ENCODE measurements at regions not wholly inside any gene's neighbourhood (a gene's known extent, or its start where the extent isn't known, plus 50 kb on each side); places are given as distances from the start of the nearest gene placed in this dataset.

DNA sequence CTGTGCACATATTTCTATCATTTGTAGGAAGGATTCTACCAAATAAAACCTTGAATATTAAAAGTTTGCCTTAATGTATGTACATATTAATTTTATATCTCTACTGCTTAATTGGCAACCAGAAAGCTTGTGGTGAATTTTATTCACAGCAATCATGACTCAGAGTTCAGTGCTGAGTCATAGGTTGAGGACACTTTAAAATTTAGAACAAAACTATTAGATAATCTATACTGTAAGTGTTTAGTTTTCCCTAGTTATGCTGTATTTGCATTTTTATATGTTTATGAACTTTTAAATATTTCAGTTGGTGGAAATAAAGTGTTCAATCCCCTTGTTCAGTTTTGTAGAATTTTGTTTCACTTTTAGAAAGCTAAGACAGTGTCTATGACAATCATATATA, 841.5 kb downstream of the KCNT2 start:
- Histone ChIP-seq H3K27me3 (ENCODE audit: control insufficient read depth, insufficient read depth, low read length) (no peaks in the 10 kb centered on the region), H3K36me3 (ENCODE audit: control insufficient read depth, insufficient read depth, low read length) (no peaks in the 10 kb centered on the region), H3K4me3 (ENCODE audit: low read length) (no peak overlapping the region), H3K4me1 (ENCODE audit: control insufficient read depth, insufficient read depth, low read length) (no peaks in the 10 kb centered on the region; the same call in 1 of the 2 replicates), H3K9me3 (ENCODE audit: control insufficient read depth, insufficient read depth, low read length) (no peaks in the 10 kb centered on the region), H3K27ac (ENCODE audit: low read length) (no peak overlapping the region)
- DNase-seq (ENCODE audit: low read depth, low spot score): no peak

DNA sequence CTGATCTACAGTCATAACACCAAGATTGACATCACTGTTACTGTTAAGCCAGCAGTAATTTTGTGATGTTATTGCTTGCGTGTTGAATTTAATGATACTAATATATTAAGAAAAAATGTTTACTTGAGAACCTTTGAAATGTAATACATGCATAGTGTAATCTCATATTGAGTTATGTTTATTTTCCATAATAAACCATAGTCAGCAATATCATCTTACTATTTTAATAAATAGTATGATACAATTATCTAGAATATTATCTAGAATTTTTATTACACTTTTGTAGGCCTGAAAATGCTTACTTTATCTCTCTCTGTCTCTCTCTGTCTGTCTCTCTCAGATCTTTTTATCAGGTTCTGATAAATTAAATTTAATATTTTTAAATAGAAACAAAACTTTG, 843.1 kb downstream of the KCNT2 start:
- H3K4me3 ChIP-seq (ENCODE audit: low read length): no peak overlapping the region
- no peaks in the 10 kb centered on the region for H3K36me3 ChIP-seq (ENCODE audit: control insufficient read depth, insufficient read depth, low read length)
- H3K9me3 ChIP-seq (ENCODE audit: control insufficient read depth, insufficient read depth, low read length): no peaks in the 10 kb centered on the region
- H3K4me1 ChIP-seq (ENCODE audit: control insufficient read depth, insufficient read depth, low read length): no peaks in the 10 kb centered on the region; the same call in 1 of the 2 replicates
- no peak overlapping the region for H3K27ac ChIP-seq (ENCODE audit: low read length)
- no peaks in the 10 kb centered on the region for H3K27me3 ChIP-seq (ENCODE audit: control insufficient read depth, insufficient read depth, low read length)
- no peak for DNase-seq (ENCODE audit: low read depth, low spot score)
- WGBS (ENCODE audit: insufficient coverage, insufficient read length): no CpG with 5 or more reads among the region's 1 CpG

DNA sequence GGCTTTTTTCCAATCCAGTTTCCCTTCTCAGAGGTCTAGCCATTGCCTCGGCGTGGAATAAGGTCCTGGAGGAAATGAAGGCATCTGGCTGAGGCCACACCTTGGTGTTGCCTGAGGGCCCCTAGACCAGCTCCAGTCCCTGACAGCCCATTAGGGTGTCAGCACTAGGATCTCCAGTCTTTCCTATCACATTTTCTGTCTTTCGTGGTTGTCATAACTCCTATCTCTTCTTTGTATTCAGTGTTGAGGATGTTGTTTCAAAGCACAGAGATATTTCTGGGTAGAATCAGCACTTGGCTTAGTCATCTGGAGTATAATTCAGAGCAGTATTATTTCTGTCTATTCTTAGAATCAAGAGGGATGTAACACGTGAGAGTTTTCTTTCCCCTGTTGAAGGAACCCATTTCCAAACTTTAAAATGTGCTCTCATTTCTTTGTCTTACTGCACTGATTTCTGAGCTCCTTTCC, 844.3 kb downstream of the KCNT2 start:
- Histone ChIP-seq H3K36me3 (ENCODE audit: control insufficient read depth, insufficient read depth, low read length) (no peaks in the 10 kb centered on the region), H3K27me3 (ENCODE audit: control insufficient read depth, insufficient read depth, low read length) (no peaks in the 10 kb centered on the region), H3K4me1 (ENCODE audit: control insufficient read depth, insufficient read depth, low read length) (no peaks in the 10 kb centered on the region; the same call in 1 of the 2 replicates), H3K9me3 (ENCODE audit: control insufficient read depth, insufficient read depth, low read length) (no peaks in the 10 kb centered on the region), H3K27ac (ENCODE audit: low read length) (no peak overlapping the region), H3K4me3 (ENCODE audit: low read length) (no peak overlapping the region)
- WGBS (ENCODE audit: insufficient coverage, insufficient read length): no CpG with 5 or more reads among the region's 4 CpGs
- DNase-seq (ENCODE audit: low read depth, low spot score): no peak

DNA sequence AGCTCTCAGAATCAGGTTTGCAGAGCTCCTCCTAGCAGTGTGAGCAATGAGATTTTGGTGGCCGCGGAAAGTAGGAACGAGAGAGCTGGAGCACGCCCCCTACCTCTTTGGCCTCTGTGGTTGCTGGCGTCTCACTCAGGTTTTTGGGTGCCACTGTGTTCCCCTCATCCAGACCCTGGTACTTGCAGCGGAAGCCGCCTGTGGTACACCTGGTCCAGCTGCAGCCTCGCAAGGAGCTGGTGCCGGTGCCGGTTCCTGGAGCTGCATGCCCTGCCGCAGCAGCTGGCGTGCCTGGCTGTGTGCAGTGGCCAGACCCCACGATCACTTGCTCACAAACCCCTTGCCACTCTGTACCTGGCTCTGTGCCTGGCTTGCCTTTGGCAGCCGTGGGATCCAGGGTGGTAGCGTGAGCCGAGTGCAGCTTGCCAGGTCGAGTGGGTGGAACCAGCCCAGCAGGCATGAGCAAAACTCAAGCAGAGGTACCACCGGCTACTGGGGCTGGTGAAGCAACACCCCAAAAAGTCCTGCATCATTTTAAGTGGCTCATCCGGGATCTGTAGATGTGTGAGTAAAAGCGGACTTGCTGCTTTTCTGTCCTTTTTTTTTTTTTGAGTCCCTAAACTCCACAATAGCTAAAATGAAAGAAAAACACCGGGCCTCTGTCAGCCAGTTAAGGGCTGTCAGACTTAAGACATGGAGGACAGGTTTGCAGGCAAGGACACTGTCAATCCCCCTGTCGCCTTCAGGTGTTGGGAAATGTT, 844.9 kb downstream of the KCNT2 start:
- Histone ChIP-seq H3K4me3 (ENCODE audit: low read length) (no peak overlapping the region), H3K27me3 (ENCODE audit: control insufficient read depth, insufficient read depth, low read length) (no peaks in the 10 kb centered on the region), H3K36me3 (ENCODE audit: control insufficient read depth, insufficient read depth, low read length) (no peaks in the 10 kb centered on the region), H3K9me3 (ENCODE audit: control insufficient read depth, insufficient read depth, low read length) (no peaks in the 10 kb centered on the region), H3K4me1 (ENCODE audit: control insufficient read depth, insufficient read depth, low read length) (no peaks in the 10 kb centered on the region; the same call in 1 of the 2 replicates), H3K27ac (ENCODE audit: low read length) (no peak overlapping the region)
- no CpG with 5 or more reads among the region's 22 CpGs for WGBS (ENCODE audit: insufficient coverage, insufficient read length)
- no peak for DNase-seq (ENCODE audit: low read depth, low spot score)

DNA sequence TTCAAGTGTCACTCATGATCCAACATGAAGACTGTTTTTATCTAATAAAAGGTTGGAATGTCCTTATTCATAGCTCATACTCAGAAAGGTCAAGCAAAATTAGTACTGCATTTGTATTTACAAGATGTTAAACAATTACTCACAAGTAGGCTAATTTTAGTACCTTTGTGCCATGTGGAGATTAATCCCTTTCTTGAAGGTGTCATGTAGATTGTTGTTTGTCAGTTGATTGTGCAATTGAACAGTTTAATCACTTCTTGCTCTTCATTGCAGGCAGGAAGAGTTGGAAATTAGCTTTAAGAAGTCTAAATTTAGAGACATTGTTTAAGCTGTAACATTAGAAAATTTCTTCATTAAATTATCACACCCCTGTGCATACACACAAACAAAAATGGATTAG, 847.1 kb downstream of the KCNT2 start:
- Histone ChIP-seq H3K27ac (ENCODE audit: low read length) (no peak overlapping the region), H3K4me1 (ENCODE audit: control insufficient read depth, insufficient read depth, low read length) (no peaks in the 10 kb centered on the region; the same call in 1 of the 2 replicates), H3K9me3 (ENCODE audit: control insufficient read depth, insufficient read depth, low read length) (no peaks in the 10 kb centered on the region), H3K36me3 (ENCODE audit: control insufficient read depth, insufficient read depth, low read length) (no peaks in the 10 kb centered on the region), H3K27me3 (ENCODE audit: control insufficient read depth, insufficient read depth, low read length) (no peaks in the 10 kb centered on the region), H3K4me3 (ENCODE audit: low read length) (no peak overlapping the region)
- no peak for DNase-seq (ENCODE audit: low read depth, low spot score)

DNA sequence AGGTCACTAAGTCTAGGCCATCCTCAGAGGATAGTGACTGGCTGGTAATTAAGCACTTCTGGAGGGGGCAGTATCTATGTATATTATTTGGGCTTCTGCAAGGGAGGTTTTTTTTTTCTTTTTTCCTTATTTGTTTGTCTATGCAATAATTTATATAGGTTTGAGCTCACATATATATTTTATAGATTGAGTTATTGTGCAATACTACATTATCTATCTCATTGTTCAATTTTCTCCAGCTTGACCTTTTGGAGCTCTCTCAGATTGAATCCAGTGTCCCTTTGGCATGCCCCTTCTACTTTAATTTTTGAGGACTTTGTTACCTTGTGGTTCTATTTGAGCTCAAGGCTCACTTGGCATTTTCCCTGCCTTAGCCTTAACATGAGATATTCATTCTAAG, 852.1 kb downstream of the KCNT2 start:
- H3K4me3 ChIP-seq (ENCODE audit: low read length): no peak overlapping the region

DNA sequence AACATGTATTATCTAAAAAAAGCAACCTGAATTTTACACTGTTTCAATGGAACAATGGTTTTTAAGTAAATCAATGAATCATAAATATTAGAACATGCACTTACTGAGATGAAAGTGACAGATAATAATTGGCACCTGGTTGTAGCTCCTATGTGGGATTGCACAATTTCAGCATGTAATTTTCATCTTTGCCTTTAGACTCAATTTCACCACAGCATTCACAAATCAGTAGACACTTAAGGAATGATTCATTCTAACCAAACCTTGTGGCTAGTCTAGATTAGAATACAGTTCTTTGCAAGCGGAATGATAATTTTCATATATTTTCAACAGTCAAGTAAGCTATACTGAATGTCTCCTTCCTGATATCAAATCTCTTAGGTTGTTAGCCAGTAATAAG, 853.4 kb downstream of the KCNT2 start:
- H3K36me3 ChIP-seq (ENCODE audit: control insufficient read depth, insufficient read depth, low read length): no peaks in the 10 kb centered on the region
- no CpG with 5 or more reads among the region's 1 CpG for WGBS (ENCODE audit: insufficient coverage, insufficient read length)

More for the DNA sequence above, 852.1 kb downstream of the KCNT2 start:
- Histone ChIP-seq H3K9me3 (ENCODE audit: control insufficient read depth, insufficient read depth, low read length) (no peaks in the 10 kb centered on the region), H3K4me1 (ENCODE audit: control insufficient read depth, insufficient read depth, low read length) (no peaks in the 10 kb centered on the region), H3K27me3 (ENCODE audit: control insufficient read depth, insufficient read depth, low read length) (no peaks in the 10 kb centered on the region), H3K27ac (ENCODE audit: low read length) (no peak overlapping the region), H3K36me3 (ENCODE audit: control insufficient read depth, insufficient read depth, low read length) (no peaks in the 10 kb centered on the region)
- no peak for DNase-seq (ENCODE audit: low read depth, low spot score)

DNA sequence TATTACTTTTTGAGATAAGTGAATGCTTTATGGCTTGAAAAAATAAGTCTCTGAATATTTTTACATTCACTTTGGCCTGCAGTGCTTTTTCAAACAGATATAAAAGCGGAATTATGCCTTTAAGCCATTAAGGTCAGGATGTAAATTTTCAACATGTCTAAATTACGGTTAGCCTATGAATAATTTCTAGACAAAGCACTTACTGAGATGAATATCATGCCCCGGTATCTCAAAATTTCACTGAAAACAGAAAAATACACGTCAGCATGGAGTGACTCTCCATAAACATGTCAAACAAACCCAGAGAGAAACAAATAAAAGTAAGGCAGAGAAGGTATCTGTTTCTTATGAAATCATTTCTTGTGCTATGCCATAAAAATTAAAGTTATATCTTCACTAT, 853.9 kb downstream of the KCNT2 start:
- no CpG with 5 or more reads among the region's 4 CpGs for WGBS (ENCODE audit: insufficient coverage, insufficient read length)
- Histone ChIP-seq H3K27ac (ENCODE audit: low read length) (no peak overlapping the region), H3K36me3 (ENCODE audit: control insufficient read depth, insufficient read depth, low read length) (no peaks in the 10 kb centered on the region), H3K4me3 (ENCODE audit: low read length) (no peak overlapping the region), H3K4me1 (ENCODE audit: control insufficient read depth, insufficient read depth, low read length) (no peaks in the 10 kb centered on the region), H3K9me3 (ENCODE audit: control insufficient read depth, insufficient read depth, low read length) (no peaks in the 10 kb centered on the region), H3K27me3 (ENCODE audit: control insufficient read depth, insufficient read depth, low read length) (no peaks in the 10 kb centered on the region)
- DNase-seq (ENCODE audit: low read depth, low spot score): no peak

More for the DNA sequence above, 853.4 kb downstream of the KCNT2 start:
- DNase-seq (ENCODE audit: low read depth, low spot score): no peak
- no peak overlapping the region for H3K4me3 ChIP-seq (ENCODE audit: low read length)
- no peaks in the 10 kb centered on the region for H3K4me1 ChIP-seq (ENCODE audit: control insufficient read depth, insufficient read depth, low read length)
- no peak overlapping the region for H3K27ac ChIP-seq (ENCODE audit: low read length)
- no peaks in the 10 kb centered on the region for H3K9me3 ChIP-seq (ENCODE audit: control insufficient read depth, insufficient read depth, low read length)
- H3K27me3 ChIP-seq (ENCODE audit: control insufficient read depth, insufficient read depth, low read length): no peaks in the 10 kb centered on the region

DNA sequence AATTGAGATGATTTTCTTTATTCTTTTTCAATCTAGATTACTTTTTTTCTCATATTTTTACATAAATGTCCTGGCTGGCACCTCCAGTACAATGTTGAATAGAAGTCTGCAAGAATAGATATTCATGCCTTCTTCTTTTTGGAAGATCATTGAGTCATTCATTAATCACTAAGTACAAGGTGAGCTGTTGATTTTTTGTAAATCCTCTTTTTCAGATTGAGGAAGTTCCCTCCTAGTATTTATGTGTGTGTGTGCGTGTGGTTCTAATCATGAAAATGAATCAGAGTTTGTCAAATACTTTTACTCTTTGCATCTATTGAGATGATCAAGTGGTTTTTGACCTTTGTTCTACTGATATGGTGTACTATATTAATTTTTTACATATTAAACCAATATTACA, 859.3 kb downstream of the KCNT2 start:
- Histone ChIP-seq H3K27me3 (ENCODE audit: control insufficient read depth, insufficient read depth, low read length) (no peaks in the 10 kb centered on the region), H3K9me3 (ENCODE audit: control insufficient read depth, insufficient read depth, low read length) (no peaks in the 10 kb centered on the region), H3K4me1 (ENCODE audit: control insufficient read depth, insufficient read depth, low read length) (no peaks in the 10 kb centered on the region), H3K36me3 (ENCODE audit: control insufficient read depth, insufficient read depth, low read length) (no peaks in the 10 kb centered on the region), H3K4me3 (ENCODE audit: low read length) (no peak overlapping the region), H3K27ac (ENCODE audit: low read length) (no peak overlapping the region)
- no CpG with 5 or more reads among the region's 1 CpG for WGBS (ENCODE audit: insufficient coverage, insufficient read length)
- DNase-seq (ENCODE audit: low read depth, low spot score): no peak

DNA sequence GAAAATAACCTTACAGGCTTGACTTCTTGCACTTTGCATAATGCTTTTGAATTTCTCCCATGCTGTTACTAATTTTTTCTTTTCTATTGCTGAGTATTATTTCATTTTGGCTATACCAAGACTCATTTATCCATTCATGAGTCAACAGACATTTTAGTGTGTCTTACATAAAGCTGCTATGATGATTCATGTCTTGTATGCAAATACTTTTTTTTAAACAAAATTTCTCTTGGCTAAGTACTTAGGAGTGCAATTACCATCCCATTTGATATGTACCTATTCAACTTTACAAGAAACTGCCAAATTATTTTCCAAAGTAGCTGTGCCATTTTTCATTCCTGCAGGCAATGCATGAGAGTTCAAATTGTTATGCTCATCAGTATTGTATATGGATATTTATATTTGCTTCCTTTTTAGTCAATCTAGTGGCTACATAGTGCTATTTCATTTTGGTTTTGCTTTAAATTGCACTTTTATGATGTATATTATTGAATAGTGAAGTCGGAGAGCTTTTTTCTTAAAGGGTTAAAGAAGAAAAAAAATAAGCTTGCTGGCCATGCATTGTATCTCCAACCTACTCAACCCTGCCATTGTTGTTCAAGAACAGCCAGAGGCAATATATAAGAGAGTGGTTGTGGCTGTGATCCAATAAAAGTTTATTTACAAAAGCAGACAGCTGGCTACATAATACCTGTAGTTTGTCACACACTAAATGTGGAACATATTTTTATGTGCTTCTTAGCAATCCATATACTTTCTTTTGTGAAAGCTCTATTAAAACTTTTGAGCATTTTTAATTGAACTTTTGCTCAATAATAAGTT, 862.8 kb downstream of the KCNT2 start:
- H3K36me3 ChIP-seq (ENCODE audit: control insufficient read depth, insufficient read depth, low read length): no peaks in the 10 kb centered on the region
- DNase-seq (ENCODE audit: low read depth, low spot score): no peak
- 100% methylated on average over 1 of the region's 1 CpG for WGBS (ENCODE audit: insufficient coverage, insufficient read length)
- H3K9me3 ChIP-seq (ENCODE audit: control insufficient read depth, insufficient read depth, low read length): no peaks in the 10 kb centered on the region
- H3K4me1 ChIP-seq (ENCODE audit: control insufficient read depth, insufficient read depth, low read length): no peaks in the 10 kb centered on the region
- no peak overlapping the region for H3K4me3 ChIP-seq (ENCODE audit: low read length)
- H3K27me3 ChIP-seq (ENCODE audit: control insufficient read depth, insufficient read depth, low read length): no peaks in the 10 kb centered on the region
- no peak overlapping the region for H3K27ac ChIP-seq (ENCODE audit: low read length)

Measured in iPS DF 6.9 (cell line).